Liver (tissue), 8 donors: ENCODE measurements at regions not wholly inside any gene's neighbourhood (a gene's known extent, or its start where the extent isn't known, plus 50 kb on each side); places are given as distances from the start of the nearest gene placed in this dataset.

Experiments used
- DNase-seq: peaks from one replicate; pipeline ENCODE4 v3.0.0-alpha.2; 2017; ENCODE audit warnings: low spot score
- H3K27ac ChIP-seq, 2 donors: one replicate each; pipeline ENCODE4 v1.7.0; 2013; ENCODE audit warnings: inconsistent platforms in 2 of 2, low read length in 2 of 2, control low read depth in 1 of 2, low read depth in 1 of 2, mild to moderate bottlenecking in 1 of 2
- H3K27me3 ChIP-seq, 4 donors: one replicate each; pipeline versions ENCODE4 v1.6.1 to v1.7.0; 2013; ENCODE audit warnings: low read length in 3 of 4, inconsistent platforms in 1 of 4, mild to moderate bottlenecking in 1 of 4, moderate library complexity in 1 of 4; ENCODE audit not compliant: control insufficient read depth in 4 of 4, insufficient read depth in 4 of 4
- H3K36me3 ChIP-seq, 4 donors: one replicate each; pipeline versions ENCODE4 v1.6.1 to v1.7.0; 2013; ENCODE audit warnings: low read length in 3 of 4, mild to moderate bottlenecking in 3 of 4, low read depth in 1 of 4, moderate library complexity in 1 of 4; ENCODE audit not compliant: control insufficient read depth in 4 of 4, insufficient read depth in 3 of 4
- H3K4me1 ChIP-seq, 4 donors: one replicate each; pipeline versions ENCODE4 v1.6.1 to v1.7.0; 2013; ENCODE audit warnings: low read length in 3 of 4, mild to moderate bottlenecking in 3 of 4, moderate library complexity in 1 of 4; ENCODE audit not compliant: control insufficient read depth in 4 of 4, insufficient read depth in 4 of 4
- H3K4me3 ChIP-seq, 3 donors: one replicate each; pipeline versions ENCODE4 v1.6.1 to v1.7.0; 2013; ENCODE audit warnings: low read length in 3 of 3, control low read depth in 1 of 3, low read depth in 1 of 3, mild to moderate bottlenecking in 1 of 3
- H3K9ac ChIP-seq, 2 donors: one replicate each; pipeline ENCODE4 v1.7.0; 2013; ENCODE audit warnings: low read length in 2 of 2, mild to moderate bottlenecking in 2 of 2, moderate library complexity in 2 of 2, control low read depth in 1 of 2, low read depth in 1 of 2
- H3K9me3 ChIP-seq, 4 donors: one replicate each; pipeline versions ENCODE4 v1.6.1 to v1.7.0; 2013; ENCODE audit warnings: low read length in 3 of 4; ENCODE audit not compliant: control insufficient read depth in 4 of 4
- CTCF ChIP-seq: fragments of 150-350 bp; IDR thresholded peaks from 2 replicates; pipeline ENCODE4 v1.5.1; 2017; ENCODE audit warnings: improper control_type of control experiment, low read depth, low read length; ENCODE audit not compliant: missing input control
- EGR1 ChIP-seq, 2 donors: IDR thresholded peaks; 2 replicates each; pipeline ENCODE4 v1.6.1; 2016 to 2018; ENCODE audit warnings: antibody characterized with exemption in 2 of 2, low read depth in 2 of 2
- FOXA1 ChIP-seq: IDR thresholded peaks from 2 replicates; pipeline ENCODE4 v1.6.1; 2016; ENCODE audit warnings: antibody characterized with exemption
- FOXA2 ChIP-seq: IDR thresholded peaks from 2 replicates; pipeline ENCODE4 v1.6.1; 2016; ENCODE audit warnings: antibody characterized with exemption
- GABPA ChIP-seq, 2 donors: IDR thresholded peaks in 1 of 2; conservative IDR thresholded peaks in 1 of 2; 2 replicates each; pipeline ENCODE4 v1.6.1; 2016; ENCODE audit warnings: antibody characterized with exemption in 2 of 2, mild to moderate bottlenecking in 1 of 2, moderate library complexity in 1 of 2
- HNF4A ChIP-seq, 2 donors: conservative IDR thresholded peaks; 2 replicates each; pipeline ENCODE4 v1.6.1; 2016; ENCODE audit warnings: antibody characterized with exemption in 2 of 2, mild to moderate bottlenecking in 2 of 2
- HNF4G ChIP-seq: IDR thresholded peaks from 2 replicates; pipeline ENCODE4 v1.6.1; 2016; ENCODE audit warnings: antibody characterized with exemption
- JUND ChIP-seq, 2 donors: IDR thresholded peaks; 2 replicates each; pipeline ENCODE4 v1.6.1; 2016; ENCODE audit warnings: antibody characterized with exemption in 2 of 2
- MAX ChIP-seq: IDR thresholded peaks from 2 replicates; pipeline ENCODE4 v1.6.1; 2016; ENCODE audit warnings: antibody characterized with exemption
- NR2F2 ChIP-seq: IDR thresholded peaks from 2 replicates; pipeline ENCODE4 v1.6.1; 2016; ENCODE audit warnings: antibody characterized with exemption
- RAD21 ChIP-seq, 2 donors: IDR thresholded peaks; 2 replicates each; pipeline ENCODE4 v1.6.1; 2016; ENCODE audit warnings: antibody characterized with exemption in 2 of 2, mild to moderate bottlenecking in 2 of 2
- RXRA ChIP-seq, 2 donors: IDR thresholded peaks; 2 replicates each; pipeline ENCODE4 v1.6.1; 2017 to 2018; ENCODE audit warnings: antibody characterized with exemption in 2 of 2, mild to moderate bottlenecking in 1 of 2
- SP1 ChIP-seq: IDR thresholded peaks from 2 replicates; pipeline ENCODE4 v1.6.1; 2018; ENCODE audit warnings: antibody characterized with exemption, mild to moderate bottlenecking
- TAF1 ChIP-seq: conservative IDR thresholded peaks from 2 replicates; pipeline ENCODE4 v1.6.1; 2016; ENCODE audit warnings: antibody characterized with exemption, mild to moderate bottlenecking
- ZBTB33 ChIP-seq: IDR thresholded peaks from 2 replicates; pipeline ENCODE4 v1.6.1; 2016; ENCODE audit warnings: antibody characterized with exemption
- WGBS: extraction: QIAGEN DNeasy Blood & Tissue Kit; methylation state at CpG from one replicate; pipeline ENCODE4 v1.1.7; 2013; 5-methylcytosine and 5-hydroxymethylcytosine counted together
- TF ChIP-seq, protein P1 (sequence below): IDR thresholded peaks from 2 replicates; pipeline ENCODE4 v1.6.1; 2016; ENCODE audit warnings: antibody characterized with exemption, mild to moderate bottlenecking
- donor health status: healthy.
- donor health status: healthy.
- donor health status: healthy.
- donor health status: healthy.
- donor health status: healthy.

DNA sequence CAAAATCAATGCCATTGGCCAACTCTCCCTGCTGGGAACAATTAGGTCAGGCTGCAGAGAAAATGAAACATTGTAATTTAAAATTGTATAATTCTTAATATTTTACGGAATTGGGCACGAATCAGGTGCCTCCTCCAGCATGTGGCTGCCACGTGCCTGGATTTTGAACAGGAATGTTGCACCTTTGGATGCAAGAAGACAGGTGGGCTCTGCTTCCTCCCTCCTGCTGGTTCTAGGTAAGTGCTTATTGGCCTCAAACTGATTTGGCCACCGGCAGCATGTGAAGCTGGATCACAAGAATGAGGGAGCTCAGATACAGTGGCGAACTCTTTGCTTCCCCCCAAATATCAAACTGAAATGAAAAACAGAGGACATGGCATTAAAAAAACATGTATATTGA is 1559.9 kb upstream of the FLRT2 start:
- Histone ChIP-seq H3K9me3 (peaks cover 0 to 3% (median 0%) of the 10 kb centered on the region in 4 donors), H3K27me3 (no peaks in the 10 kb centered on the region), H3K36me3 (no peaks in the 10 kb centered on the region), H3K27ac (no peak overlapping the region), H3K4me1 (no peaks in the 10 kb centered on the region), H3K4me3 (no peak overlapping the region), H3K9ac (no peak overlapping the region)
- WGBS, result 71% methylated on average over 5 of the region's 5 CpGs
- no peak for DNase-seq
- TF ChIP-seq FOXA1 (no peak), TAF1 (no peak), SP1 (no peak), GABPA (IDR thresholded peaks at IDR 0.05 in 1 of 2, conservative IDR thresholded peaks at IDR 0.05 in 1 of 2) (no peak), EGR1 (IDR thresholded peaks at IDR 0.05; ENCODE audit: low read depth in 2 of 2) (no peak), MAX (no peak), RAD21 (IDR thresholded peaks at IDR 0.05) (no peak), HNF4G (no peak), RXRA (IDR thresholded peaks at IDR 0.05) (no peak), JUND (IDR thresholded peaks at IDR 0.05) (no peak), HNF4A (conservative IDR thresholded peaks at IDR 0.05) (no peak), ZBTB33 (no peak), NR2F2 (no peak), FOXA2 (no peak), CTCF (no peak)
- TF ChIP-seq, protein P1, sequence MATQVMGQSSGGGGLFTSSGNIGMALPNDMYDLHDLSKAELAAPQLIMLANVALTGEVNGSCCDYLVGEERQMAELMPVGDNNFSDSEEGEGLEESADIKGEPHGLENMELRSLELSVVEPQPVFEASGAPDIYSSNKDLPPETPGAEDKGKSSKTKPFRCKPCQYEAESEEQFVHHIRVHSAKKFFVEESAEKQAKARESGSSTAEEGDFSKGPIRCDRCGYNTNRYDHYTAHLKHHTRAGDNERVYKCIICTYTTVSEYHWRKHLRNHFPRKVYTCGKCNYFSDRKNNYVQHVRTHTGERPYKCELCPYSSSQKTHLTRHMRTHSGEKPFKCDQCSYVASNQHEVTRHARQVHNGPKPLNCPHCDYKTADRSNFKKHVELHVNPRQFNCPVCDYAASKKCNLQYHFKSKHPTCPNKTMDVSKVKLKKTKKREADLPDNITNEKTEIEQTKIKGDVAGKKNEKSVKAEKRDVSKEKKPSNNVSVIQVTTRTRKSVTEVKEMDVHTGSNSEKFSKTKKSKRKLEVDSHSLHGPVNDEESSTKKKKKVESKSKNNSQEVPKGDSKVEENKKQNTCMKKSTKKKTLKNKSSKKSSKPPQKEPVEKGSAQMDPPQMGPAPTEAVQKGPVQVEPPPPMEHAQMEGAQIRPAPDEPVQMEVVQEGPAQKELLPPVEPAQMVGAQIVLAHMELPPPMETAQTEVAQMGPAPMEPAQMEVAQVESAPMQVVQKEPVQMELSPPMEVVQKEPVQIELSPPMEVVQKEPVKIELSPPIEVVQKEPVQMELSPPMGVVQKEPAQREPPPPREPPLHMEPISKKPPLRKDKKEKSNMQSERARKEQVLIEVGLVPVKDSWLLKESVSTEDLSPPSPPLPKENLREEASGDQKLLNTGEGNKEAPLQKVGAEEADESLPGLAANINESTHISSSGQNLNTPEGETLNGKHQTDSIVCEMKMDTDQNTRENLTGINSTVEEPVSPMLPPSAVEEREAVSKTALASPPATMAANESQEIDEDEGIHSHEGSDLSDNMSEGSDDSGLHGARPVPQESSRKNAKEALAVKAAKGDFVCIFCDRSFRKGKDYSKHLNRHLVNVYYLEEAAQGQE, result no peak

DNA sequence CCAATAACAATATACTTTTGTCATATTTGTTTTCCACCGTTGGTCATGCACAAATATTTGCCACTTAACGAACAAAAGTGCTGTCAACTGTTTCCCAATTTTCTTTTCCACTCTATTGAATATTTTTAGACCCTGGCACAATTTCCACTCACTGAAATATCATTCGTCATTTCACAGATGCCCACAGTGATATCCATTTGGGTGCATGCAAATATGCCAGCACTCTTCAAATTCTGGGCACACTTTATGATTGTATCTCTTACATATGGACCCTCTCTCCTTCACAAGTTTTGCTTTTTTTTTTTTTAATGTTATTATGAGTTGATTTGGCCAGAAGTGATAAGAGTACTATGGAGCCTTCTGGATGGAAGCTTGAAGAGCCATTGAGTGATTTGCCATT is 1557.3 kb upstream of the FLRT2 start:
- H3K4me3 ChIP-seq, result no peak overlapping the region
- no peaks in the 10 kb centered on the region for H3K4me1 ChIP-seq
- H3K9ac ChIP-seq, result no peak overlapping the region
- no peaks in the 10 kb centered on the region for H3K27me3 ChIP-seq
- H3K27ac ChIP-seq, result no peak overlapping the region
- DNase-seq, result no peak
- 63% methylated on average over 3 of the region's 3 CpGs for WGBS
- H3K36me3 ChIP-seq, result no peaks in the 10 kb centered on the region
- peaks cover 0 to 3% (median 0%) of the 10 kb centered on the region in 4 donors for H3K9me3 ChIP-seq
- TF ChIP-seq CTCF (no peak), FOXA1 (no peak), SP1 (no peak), ZBTB33 (no peak), HNF4A (conservative IDR thresholded peaks at IDR 0.05) (no peak), RAD21 (IDR thresholded peaks at IDR 0.05) (no peak), HNF4G (no peak), GABPA (IDR thresholded peaks at IDR 0.05 in 1 of 2, conservative IDR thresholded peaks at IDR 0.05 in 1 of 2) (no peak)
- TF ChIP-seq, protein P1, result no peak
